ENCODE measurements at regions not wholly inside any gene's neighbourhood (a gene's known extent, or its start where the extent isn't known, plus 50 kb on each side); places are given as distances from the start of the nearest gene placed in this dataset.

- DNase-seq (ENCODE audit: low spot score) = no peak
Measured at GRCh38 chr7:106419455-106420182, 134.8 kb upstream of the NAMPT start.

- no peak for DNase-seq (ENCODE audit: low spot score)
Measured at GRCh38 chr7:106418526-106418925, 133.7 kb upstream of the NAMPT start.

- DNase-seq (ENCODE audit: low spot score) = no peak
Measured at GRCh38 chr7:106418094-106418493, 133.3 kb upstream of the NAMPT start.

GRCh38 chr7:106417273-106417902 is 132.6 kb upstream of the NAMPT start:
- no peak for DNase-seq (ENCODE audit: low spot score)

- no peak for DNase-seq (ENCODE audit: low spot score)
Measured at GRCh38 chr7:106416430-106416829, 131.6 kb upstream of the NAMPT start.

GRCh38 chr7:106415433-106415832 is 130.7 kb upstream of the NAMPT start:
- DNase-seq (ENCODE audit: low spot score) = no peak

GRCh38 chr7:106413446-106413845 is 128.7 kb upstream of the NAMPT start:
- DNase-seq (ENCODE audit: low spot score) = no peak

GRCh38 chr7:106405697-106406141 is 120.9 kb upstream of the NAMPT start:
- DNase-seq (ENCODE audit: low spot score) = no peak

- no peak for DNase-seq (ENCODE audit: low spot score)
Measured at GRCh38 chr7:106402898-106403297, 118.1 kb upstream of the NAMPT start.

GRCh38 chr7:106400923-106401322 is 116.1 kb upstream of the NAMPT start:
- no peak for DNase-seq (ENCODE audit: low spot score)

- DNase-seq (ENCODE audit: low spot score) = no peak
Measured at GRCh38 chr7:106398786-106399185, 114.0 kb upstream of the NAMPT start.

- DNase-seq (ENCODE audit: low spot score) = no peak
Measured at GRCh38 chr7:106397994-106398393, 113.2 kb upstream of the NAMPT start.

- DNase-seq (ENCODE audit: low spot score) = no peak
Measured at GRCh38 chr7:106394526-106394925, 109.7 kb upstream of the NAMPT start.

GRCh38 chr7:106393564-106394251 is 108.9 kb upstream of the NAMPT start:
- DNase-seq (ENCODE audit: low spot score) = no peak

GRCh38 chr7:106392590-106392989 is 107.8 kb upstream of the NAMPT start:
- no peak for DNase-seq (ENCODE audit: low spot score)

- DNase-seq (ENCODE audit: low spot score) = no peak
Measured at GRCh38 chr7:106392144-106392543, 107.4 kb upstream of the NAMPT start.

GRCh38 chr7:106386958-106387357 is 102.2 kb upstream of the NAMPT start:
- DNase-seq (ENCODE audit: low spot score) = no peak

GRCh38 chr7:106384373-106384772 is 99.6 kb upstream of the NAMPT start:
- no peak for DNase-seq (ENCODE audit: low spot score)

GRCh38 chr7:106382929-106383328 is 98.1 kb upstream of the NAMPT start:
- no peak for DNase-seq (ENCODE audit: low spot score)

GRCh38 chr7:106382129-106382528 is 97.3 kb upstream of the NAMPT start:
- no peak for DNase-seq (ENCODE audit: low spot score)

GRCh38 chr7:106381252-106381651 is 96.5 kb upstream of the NAMPT start:
- no peak for DNase-seq (ENCODE audit: low spot score)

GRCh38 chr7:106377847-106378361 is 93.1 kb upstream of the NAMPT start:
- DNase-seq (ENCODE audit: low spot score) = no peak

All from HuH-7 (cell line).